WI38 (cell line): ENCODE measurements at regions not wholly inside any gene's neighbourhood (a gene's known extent, or its start where the extent isn't known, plus 50 kb on each side); places are given as distances from the start of the nearest gene placed in this dataset.

Experiments
- H3K4me3 ChIP-seq: 2 replicates; pipeline ENCODE4 v1.5.1; 2011; ENCODE audit warnings: low read depth, mild to moderate bottlenecking, control low read depth, low read length
- CTCF ChIP-seq: IDR thresholded peaks from 2 replicates; pipeline ENCODE4 v1.5.1; 2012; ENCODE audit warnings: low read depth, mild to moderate bottlenecking, control low read depth, low read length

- no peak for TF ChIP-seq CTCF
- no peak overlapping the region for H3K4me3 ChIP-seq
These were observed 407.3 kb downstream of the DMRT2 start for GRCh38 chr9:1457460-1457859.

DNA sequence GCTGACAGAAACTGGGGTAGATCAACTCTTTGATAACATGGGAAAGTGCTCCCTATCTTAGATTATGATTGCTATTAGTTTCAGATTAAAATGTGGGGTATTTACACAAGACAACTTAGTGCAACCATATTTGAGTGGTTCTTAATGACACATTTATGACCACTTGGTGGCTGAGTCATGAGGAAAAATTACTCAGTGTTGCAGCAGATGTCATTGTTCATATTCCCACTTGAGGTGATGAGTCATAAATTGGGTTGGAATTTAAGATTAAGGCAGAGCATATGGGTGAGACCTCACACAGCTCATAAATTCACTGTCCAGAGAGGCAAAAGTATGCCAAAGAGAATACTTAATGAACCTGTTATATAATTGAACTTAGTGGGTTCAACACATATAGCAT is 408.3 kb downstream of the DMRT2 start:
- no peak overlapping the region for H3K4me3 ChIP-seq
- TF ChIP-seq CTCF, result no peak

- no peak overlapping the region for H3K4me3 ChIP-seq
- TF ChIP-seq CTCF, result no peak
These were observed 410.1 kb downstream of the DMRT2 start for GRCh38 chr9:1460143-1460769.

DNA sequence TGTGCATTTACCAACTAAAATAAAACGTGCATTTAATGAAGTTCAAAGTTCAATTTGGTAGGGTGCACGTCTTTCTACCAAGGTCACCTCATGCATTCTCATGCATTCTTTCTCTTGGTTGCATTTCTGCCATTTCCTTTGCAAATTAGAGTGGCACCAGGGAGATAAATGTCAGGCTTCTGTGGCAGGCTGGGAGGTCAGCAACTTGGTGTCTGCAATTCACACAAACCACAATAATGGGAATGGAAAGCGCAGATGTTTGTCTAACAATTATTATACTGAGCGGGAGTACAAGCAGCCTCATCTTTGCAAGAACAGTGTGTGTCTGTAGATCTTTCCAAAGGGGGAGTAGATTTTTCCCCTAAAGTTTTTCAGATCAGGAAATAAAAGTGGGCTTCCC is 411.7 kb downstream of the DMRT2 start:
- H3K4me3 ChIP-seq, result no peak overlapping the region

DNA sequence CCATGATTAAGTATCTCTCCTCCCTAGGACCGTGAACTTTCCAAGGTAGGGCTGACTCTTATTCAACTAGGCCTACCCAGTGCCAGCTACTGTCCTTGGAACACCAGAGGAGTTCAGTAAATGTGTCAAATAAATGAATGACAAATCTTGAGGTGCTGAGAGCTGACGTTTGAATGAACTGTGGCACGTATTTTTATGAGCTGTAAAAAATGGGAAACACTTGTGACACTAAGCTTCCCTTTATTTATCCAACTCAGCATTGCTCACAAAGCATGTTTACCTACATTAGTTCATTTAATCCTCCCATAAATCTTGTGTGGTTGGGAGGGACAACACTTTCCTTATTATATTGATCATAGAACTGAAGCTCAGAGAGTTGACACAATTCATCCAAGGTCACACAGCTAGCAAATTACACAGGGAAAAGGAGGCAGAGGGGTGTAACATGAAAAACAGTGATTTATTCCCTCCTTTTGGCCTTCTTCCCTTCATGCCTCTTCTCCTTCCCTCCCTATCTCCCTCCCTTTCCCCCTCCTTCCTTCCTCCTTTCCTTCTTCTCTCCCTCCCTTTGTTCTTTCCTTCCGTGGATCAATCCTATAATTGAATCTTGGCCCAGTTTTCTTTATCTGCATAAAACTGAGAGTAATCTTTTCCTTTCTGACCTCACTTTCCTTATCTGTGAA is 412.6 kb downstream of the DMRT2 start:
- no peak overlapping the region for H3K4me3 ChIP-seq
- TF ChIP-seq CTCF, result no peak

More for the DNA sequence above, 411.7 kb downstream of the DMRT2 start:
- no peak for TF ChIP-seq CTCF

DNA sequence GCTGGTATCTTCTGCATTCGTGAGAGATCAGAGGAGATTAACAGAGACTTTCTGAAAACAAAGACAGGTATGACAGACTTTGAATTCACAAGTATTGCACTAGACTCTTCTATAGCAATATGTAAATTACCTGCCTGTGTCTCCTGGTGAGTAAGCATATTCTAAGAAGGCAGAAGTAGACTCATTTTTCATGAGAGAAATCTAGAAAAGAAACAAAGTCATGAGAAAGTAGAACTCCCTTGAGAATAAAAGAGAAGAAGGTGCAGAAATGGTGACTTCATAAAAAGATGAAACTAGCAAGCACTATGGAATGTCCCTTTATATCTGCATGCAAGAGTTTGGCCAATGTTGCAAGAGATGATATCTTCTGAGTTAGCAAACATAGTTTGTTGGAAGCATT is 419.8 kb downstream of the DMRT2 start:
- H3K4me3 ChIP-seq, result no peak overlapping the region

More for the DNA sequence above, 419.8 kb downstream of the DMRT2 start:
- no peak for TF ChIP-seq CTCF
